Adrenal gland (tissue), 9 donors: ENCODE measurements at regions not wholly inside any gene's neighbourhood (a gene's known extent, or its start where the extent isn't known, plus 50 kb on each side); places are given as distances from the start of the nearest gene placed in this dataset.

Source experiments
- DNase-seq, 7 donors: peaks; one replicate each; pipeline ENCODE4 v3.0.0-alpha.2; 2019 to 2020
- H3K27ac ChIP-seq, 5 donors: fragments of 200-600 bp; sonication (generic) in 4 of 5; 1 replicate in 3 of 5; 2 replicates in 2 of 5; pipeline versions ENCODE4 v1.5.1 to v1.8.0; 2016 to 2020; ENCODE audit warnings: mild to moderate bottlenecking in 1 of 5
- H3K27me3 ChIP-seq: fragments of 200-600 bp; 2 replicates; pipeline ENCODE4 v1.8.0; 2021
- H3K36me3 ChIP-seq, 2 donors: fragments of 200-600 bp; replicated peaks in 1 of 2; 1 replicate in 1 of 2; 2 replicates in 1 of 2; pipeline versions ENCODE4 v1.5.1 to v1.8.0; 2018 to 2022
- H3K4me1 ChIP-seq, 2 donors: fragments of 200-600 bp; replicated peaks in 1 of 2; 1 replicate in 1 of 2; 2 replicates in 1 of 2; pipeline versions ENCODE4 v1.5.1 to v1.8.0; 2018 to 2021
- H3K4me3 ChIP-seq, 4 donors: fragments of 200-600 bp; sonication (generic) in 3 of 4; one replicate each; pipeline ENCODE4 v1.5.1; 2016 to 2018
- H3K9me3 ChIP-seq, 3 donors: fragments of 200-600 bp; sonication (generic) in 1 of 3; replicated peaks in 1 of 3; 1 replicate in 2 of 3; 2 replicates in 1 of 3; pipeline versions ENCODE4 v1.5.1 to v1.8.0; 2016 to 2021
- POLR2A ChIP-seq, 2 donors: fragments of 450-650 bp; IDR thresholded peaks; one replicate each; pipeline ENCODE4 v1.6.1; 2017; ENCODE audit warnings: antibody characterized with exemption in 2 of 2, mild to moderate bottlenecking in 2 of 2, moderate library complexity in 1 of 2
- WGBS, 4 donors: extraction: QIAGEN DNeasy Blood & Tissue Kit in 2 of 4; methylation state at CpG; one replicate each; pipeline versions ENCODE4 v1.1.5 to v1.1.7; 2013 to 2017; 5-methylcytosine and 5-hydroxymethylcytosine counted together
- intact Hi-C, 2 donors: fragments of 100-400 bp; cut with DNase I; formaldehyde crosslinking; loops; one replicate each; pipeline versions ENCODE4 v1.14.1 to v1.15.0; 2022 to 2023
- TF ChIP-seq, protein P1 (sequence below), 6 experiments: fragments of 450-650 bp in 4 of 6; fragments of 200-600 bp in 2 of 6; sonication (generic) in 1 of 6; IDR thresholded peaks; 1 replicate in 5 of 6; 2 replicates in 1 of 6; pipeline versions ENCODE4 v1.5.1 to v1.8.0; 2016 to 2021; ENCODE audit warnings: antibody characterized with exemption in 6 of 6, mild to moderate bottlenecking in 2 of 6, moderate library complexity in 1 of 6
- donor health status: healthy with polysubstance abuse.
- donor health status: Bipolar disorder and iron deficiency.
- donor health status: DM: yes; HTN: yes; CAD: no.
- donor health status: DM: no; HTN: no; CAD: no.
- donor health status: DM: no; HTN: no; CAD: no.

DNA sequence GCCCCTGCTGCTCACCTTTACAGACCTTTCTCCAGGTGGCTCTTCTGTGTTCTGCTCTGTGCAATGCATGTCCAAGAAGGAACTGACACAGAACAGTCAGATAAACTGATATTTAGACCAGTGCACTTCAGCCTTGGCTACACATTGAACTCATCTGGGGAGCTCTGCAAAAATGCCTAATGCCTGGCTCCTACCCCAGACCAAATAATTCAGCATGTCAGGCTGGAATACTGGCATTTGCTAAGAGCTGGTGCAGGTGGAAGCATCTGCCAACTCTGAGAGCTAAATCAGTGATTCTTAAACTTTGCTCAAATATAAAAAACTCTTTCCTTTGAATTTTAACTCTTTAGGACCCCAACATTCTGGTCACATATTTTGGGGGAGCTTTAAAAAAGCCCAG, 118.2 kb upstream of the TSC22D1 start:
- intact Hi-C loops, result no loop called here

DNA sequence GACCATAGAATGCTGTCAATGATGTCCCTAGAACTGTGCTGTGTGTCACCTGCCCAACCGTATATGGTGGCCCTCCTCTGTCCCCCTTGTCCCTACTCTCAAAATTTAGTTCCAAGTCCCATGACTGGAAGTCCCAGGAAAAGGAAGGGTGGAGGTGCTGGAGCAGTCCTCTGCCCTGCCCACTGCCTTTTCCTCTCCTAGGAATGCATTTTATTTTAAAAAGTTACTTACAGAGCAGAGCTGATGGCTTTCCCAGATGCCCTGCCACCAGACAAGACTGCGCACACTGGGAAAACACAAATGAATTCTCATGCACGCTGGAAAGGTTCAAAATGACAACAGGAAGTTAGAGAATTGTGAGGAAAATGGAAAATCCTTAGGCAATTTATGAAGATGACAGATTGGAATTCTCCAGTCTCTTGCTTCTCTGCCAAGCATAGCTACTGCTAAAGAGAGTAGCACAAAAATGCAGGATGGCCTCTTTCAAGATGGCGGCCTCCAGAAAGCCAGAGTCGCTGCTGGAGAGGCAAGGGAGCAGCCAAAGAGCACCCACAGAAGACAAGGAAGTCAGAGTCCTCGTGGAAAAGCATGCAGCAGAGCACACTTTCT, 117.1 kb upstream of the TSC22D1 start:
- DNase-seq, result no peak
- WGBS, 4 donors, result 77 to 86% (median 80%) methylated on average over 6 of the region's 6 CpGs
- no peaks in the 10 kb centered on the region for H3K4me1 ChIP-seq
- TF ChIP-seq, protein P1, sequence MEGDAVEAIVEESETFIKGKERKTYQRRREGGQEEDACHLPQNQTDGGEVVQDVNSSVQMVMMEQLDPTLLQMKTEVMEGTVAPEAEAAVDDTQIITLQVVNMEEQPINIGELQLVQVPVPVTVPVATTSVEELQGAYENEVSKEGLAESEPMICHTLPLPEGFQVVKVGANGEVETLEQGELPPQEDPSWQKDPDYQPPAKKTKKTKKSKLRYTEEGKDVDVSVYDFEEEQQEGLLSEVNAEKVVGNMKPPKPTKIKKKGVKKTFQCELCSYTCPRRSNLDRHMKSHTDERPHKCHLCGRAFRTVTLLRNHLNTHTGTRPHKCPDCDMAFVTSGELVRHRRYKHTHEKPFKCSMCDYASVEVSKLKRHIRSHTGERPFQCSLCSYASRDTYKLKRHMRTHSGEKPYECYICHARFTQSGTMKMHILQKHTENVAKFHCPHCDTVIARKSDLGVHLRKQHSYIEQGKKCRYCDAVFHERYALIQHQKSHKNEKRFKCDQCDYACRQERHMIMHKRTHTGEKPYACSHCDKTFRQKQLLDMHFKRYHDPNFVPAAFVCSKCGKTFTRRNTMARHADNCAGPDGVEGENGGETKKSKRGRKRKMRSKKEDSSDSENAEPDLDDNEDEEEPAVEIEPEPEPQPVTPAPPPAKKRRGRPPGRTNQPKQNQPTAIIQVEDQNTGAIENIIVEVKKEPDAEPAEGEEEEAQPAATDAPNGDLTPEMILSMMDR (IDR thresholded peaks at IDR 0.05), result no peak
- no peak for TF ChIP-seq POLR2A (IDR thresholded peaks at IDR 0.05)
- H3K4me3 ChIP-seq, result no peak overlapping the region
- intact Hi-C loops, result no loop called here
- no peaks in the 10 kb centered on the region for H3K9me3 ChIP-seq
- H3K27me3 ChIP-seq, result no peaks in the 10 kb centered on the region
- H3K27ac ChIP-seq, result no peak overlapping the region
- H3K36me3 ChIP-seq, result no peaks in the 10 kb centered on the region

More for the DNA sequence above, 118.2 kb upstream of the TSC22D1 start:
- H3K4me3 ChIP-seq, result no peak overlapping the region
- TF ChIP-seq, protein P1 (IDR thresholded peaks at IDR 0.05), result no peak
- no peak for TF ChIP-seq POLR2A (IDR thresholded peaks at IDR 0.05)
- no peak for DNase-seq
- H3K9me3 ChIP-seq, result no peaks in the 10 kb centered on the region
- H3K27ac ChIP-seq, result no peak overlapping the region
- H3K36me3 ChIP-seq, result no peaks in the 10 kb centered on the region
- no peaks in the 10 kb centered on the region for H3K27me3 ChIP-seq
- H3K4me1 ChIP-seq, result no peaks in the 10 kb centered on the region

GRCh38 chr13:44692173-44692713, 116.1 kb upstream of the TSC22D1 start:
- H3K4me1 ChIP-seq, result no peaks in the 10 kb centered on the region
- no peak overlapping the region for H3K4me3 ChIP-seq
- H3K9me3 ChIP-seq, result no peaks in the 10 kb centered on the region
- H3K27me3 ChIP-seq, result no peaks in the 10 kb centered on the region
- intact Hi-C loops, result no loop called here
- DNase-seq, result no peak
- H3K36me3 ChIP-seq, result no peaks in the 10 kb centered on the region
- WGBS, 4 donors, result 83 to 100% (median 89%) methylated on average over 2 of the region's 2 CpGs
- no peak overlapping the region for H3K27ac ChIP-seq
- TF ChIP-seq POLR2A (IDR thresholded peaks at IDR 0.05), result no peak
- TF ChIP-seq, protein P1 (IDR thresholded peaks at IDR 0.05), result no peak

DNA sequence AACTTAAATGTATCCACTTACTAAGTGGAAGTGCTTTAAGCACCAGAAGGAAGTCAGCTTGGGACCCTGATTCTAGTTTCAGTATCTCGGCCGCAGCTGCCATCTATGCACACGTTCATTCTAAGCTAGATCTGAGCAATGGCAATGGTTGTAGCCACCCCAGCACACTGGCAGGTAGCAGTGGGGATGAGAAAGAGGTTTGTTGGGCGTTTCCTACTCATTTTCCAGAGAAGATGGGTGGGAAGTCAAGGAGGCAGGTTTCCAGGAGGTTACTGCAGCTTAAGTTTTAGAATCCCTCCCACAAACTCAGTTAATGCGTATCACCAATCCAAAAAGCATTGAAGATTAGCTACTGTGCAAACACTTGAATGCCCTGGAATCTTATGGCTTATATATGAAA, 114.2 kb upstream of the TSC22D1 start:
- no peak overlapping the region for H3K27ac ChIP-seq
- no peak overlapping the region for H3K4me3 ChIP-seq
- H3K27me3 ChIP-seq, result no peaks in the 10 kb centered on the region
- TF ChIP-seq POLR2A (IDR thresholded peaks at IDR 0.05), result no peak
- TF ChIP-seq, protein P1 (IDR thresholded peaks at IDR 0.05), result no peak
- WGBS, 4 donors, result 77 to 93% (median 90%) methylated on average over 5 of the region's 5 CpGs
- intact Hi-C loops, result no loop called here
- H3K36me3 ChIP-seq, result no peaks in the 10 kb centered on the region
- no peaks in the 10 kb centered on the region for H3K4me1 ChIP-seq
- H3K9me3 ChIP-seq, result no peaks in the 10 kb centered on the region
- DNase-seq, result no peak
